Smooth muscle cell (in vitro differentiated cells): ENCODE measurements at regions not wholly inside any gene's neighbourhood (a gene's known extent, or its start where the extent isn't known, plus 50 kb on each side); places are given as distances from the start of the nearest gene placed in this dataset.

Experiments
- DNase-seq: peaks from one replicate; lab custom pipeline; 2025; ENCODE audit not compliant: unreplicated experiment; lab: John Stamatoyannopoulos, UW
- H2AFZ ChIP-seq: fragments of 200-600 bp; sonication (generic); 2 replicates; pipeline ENCODE4 v1.6.0; 2016; ENCODE audit warnings: antibody characterized with exemption, low read depth, mild to moderate bottlenecking
- H3F3A ChIP-seq: fragments of 200-600 bp; sonication (generic); 2 replicates; pipeline ENCODE4 v1.6.0; 2017; ENCODE audit warnings: antibody characterized with exemption, low read depth
- H3K27ac ChIP-seq: fragments of 200-600 bp; sonication (generic); 2 replicates; pipeline ENCODE4 v1.5.1; 2016; ENCODE audit warnings: low read depth, mild to moderate bottlenecking
- H3K27me3 ChIP-seq: fragments of 200-600 bp; sonication (generic); 2 replicates; pipeline ENCODE4 v1.6.1; 2016; ENCODE audit warnings: low read depth, mild to moderate bottlenecking
- H3K36me3 ChIP-seq: fragments of 200-600 bp; sonication (generic); 2 replicates; pipeline ENCODE4 v1.5.1; 2016; ENCODE audit warnings: low read depth
- H3K4me1 ChIP-seq: fragments of 200-600 bp; sonication (generic); 2 replicates; pipeline ENCODE4 v1.5.1; 2016; ENCODE audit warnings: low read depth
- H3K4me2 ChIP-seq: fragments of 200-600 bp; sonication (generic); 2 replicates; pipeline ENCODE4 v1.6.0; 2016; ENCODE audit warnings: mild to moderate bottlenecking
- H3K4me3 ChIP-seq: fragments of 200-600 bp; sonication (generic); 2 replicates; pipeline ENCODE4 v1.5.1; 2016; ENCODE audit warnings: mild to moderate bottlenecking
- H3K79me2 ChIP-seq: fragments of 200-600 bp; sonication (generic); 2 replicates; pipeline ENCODE4 v1.6.0; 2016; ENCODE audit warnings: low read depth, mild to moderate bottlenecking
- H3K9ac ChIP-seq: fragments of 200-600 bp; sonication (generic); 2 replicates; pipeline ENCODE4 v1.6.0; 2016; ENCODE audit warnings: low read depth
- H3K9me3 ChIP-seq: fragments of 200-600 bp; sonication (generic); replicated peaks from 2 replicates; pipeline ENCODE4 v1.5.1; 2016; ENCODE audit warnings: low read depth
- H4K20me1 ChIP-seq: fragments of 200-600 bp; sonication (generic); 2 replicates; pipeline ENCODE4 v1.6.0; 2016; ENCODE audit warnings: low read depth
- WGBS: methylation state at CpG from one replicate; pipeline ENCODE4 v1.1.7; 2016; ENCODE audit warnings: low lambda C conversion rate; 5-methylcytosine and 5-hydroxymethylcytosine counted together
- TF ChIP-seq, protein P1 (sequence below): fragments of 200-600 bp; sonication (generic); IDR thresholded peaks from 2 replicates; pipeline ENCODE4 v1.5.1; 2017; ENCODE audit warnings: borderline replicate concordance, mild to moderate bottlenecking, antibody characterized with exemption; ENCODE audit not compliant: insufficient read depth, poor library complexity, severe bottlenecking

DNA sequence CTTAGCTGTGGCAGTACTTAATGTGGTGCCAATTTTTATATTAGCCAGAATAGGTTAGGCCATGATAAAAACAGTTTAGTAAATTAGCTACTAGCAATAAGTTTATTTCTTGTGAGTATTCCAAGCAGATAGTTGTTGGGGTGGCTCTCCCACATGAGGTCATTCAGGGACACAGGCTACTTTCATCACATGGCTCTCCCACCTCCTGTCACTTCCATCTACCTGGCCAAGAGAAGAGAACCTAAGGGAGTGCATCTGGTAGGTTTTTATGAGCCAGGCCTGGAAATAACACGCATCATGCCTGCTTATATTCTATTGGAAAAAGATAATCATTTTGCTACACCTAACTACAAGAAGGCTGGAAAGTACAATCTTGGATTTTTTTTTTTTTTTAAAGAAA lies 161.4 kb upstream of the CCNH start:
- Histone ChIP-seq H4K20me1 (no peaks in the 10 kb centered on the region), H3K4me1 (no peaks in the 10 kb centered on the region), H3K27me3 (no peaks in the 10 kb centered on the region), H3K27ac (no peak overlapping the region), H3K36me3 (no peaks in the 10 kb centered on the region), H3K9ac (no peak overlapping the region), H3F3A (no peaks in the 10 kb centered on the region), H3K4me3 (no peak overlapping the region), H2AFZ (no peak overlapping the region), H3K4me2 (no peak overlapping the region), H3K9me3 (no peaks in the 10 kb centered on the region), H3K79me2 (no peaks in the 10 kb centered on the region)
- 97% methylated on average over 1 of the region's 1 CpG for WGBS
- DNase-seq = no peak
- TF ChIP-seq, protein P1, sequence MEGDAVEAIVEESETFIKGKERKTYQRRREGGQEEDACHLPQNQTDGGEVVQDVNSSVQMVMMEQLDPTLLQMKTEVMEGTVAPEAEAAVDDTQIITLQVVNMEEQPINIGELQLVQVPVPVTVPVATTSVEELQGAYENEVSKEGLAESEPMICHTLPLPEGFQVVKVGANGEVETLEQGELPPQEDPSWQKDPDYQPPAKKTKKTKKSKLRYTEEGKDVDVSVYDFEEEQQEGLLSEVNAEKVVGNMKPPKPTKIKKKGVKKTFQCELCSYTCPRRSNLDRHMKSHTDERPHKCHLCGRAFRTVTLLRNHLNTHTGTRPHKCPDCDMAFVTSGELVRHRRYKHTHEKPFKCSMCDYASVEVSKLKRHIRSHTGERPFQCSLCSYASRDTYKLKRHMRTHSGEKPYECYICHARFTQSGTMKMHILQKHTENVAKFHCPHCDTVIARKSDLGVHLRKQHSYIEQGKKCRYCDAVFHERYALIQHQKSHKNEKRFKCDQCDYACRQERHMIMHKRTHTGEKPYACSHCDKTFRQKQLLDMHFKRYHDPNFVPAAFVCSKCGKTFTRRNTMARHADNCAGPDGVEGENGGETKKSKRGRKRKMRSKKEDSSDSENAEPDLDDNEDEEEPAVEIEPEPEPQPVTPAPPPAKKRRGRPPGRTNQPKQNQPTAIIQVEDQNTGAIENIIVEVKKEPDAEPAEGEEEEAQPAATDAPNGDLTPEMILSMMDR = no peak

DNA sequence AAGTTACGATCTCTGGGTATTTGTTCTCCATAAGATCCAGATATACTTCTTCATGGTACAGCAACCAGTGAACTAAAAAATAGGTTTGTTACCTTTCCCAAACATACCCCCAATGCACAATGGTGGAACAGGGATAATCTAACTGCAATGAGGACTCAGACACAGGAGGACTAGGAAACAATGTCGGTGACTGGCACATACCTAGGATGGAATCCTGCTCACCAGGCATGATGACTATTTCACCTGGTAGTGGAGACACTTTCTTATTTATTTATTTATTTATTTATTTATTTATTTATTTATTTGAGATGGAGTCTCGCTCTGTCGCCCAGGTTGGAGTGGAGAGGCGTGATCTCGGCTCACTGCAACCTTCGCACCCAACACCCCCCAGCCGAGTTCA lies 159.9 kb upstream of the CCNH start:
- Histone ChIP-seq H3K4me3 (no peak overlapping the region), H3F3A (no peaks in the 10 kb centered on the region), H2AFZ (no peak overlapping the region), H3K27me3 (no peaks in the 10 kb centered on the region), H3K9me3 (no peaks in the 10 kb centered on the region), H3K36me3 (no peaks in the 10 kb centered on the region), H4K20me1 (no peaks in the 10 kb centered on the region), H3K27ac (no peak overlapping the region), H3K9ac (no peak overlapping the region), H3K79me2 (no peaks in the 10 kb centered on the region), H3K4me1 (no peaks in the 10 kb centered on the region), H3K4me2 (no peak overlapping the region)
- no peak for DNase-seq
- 97% methylated on average over 8 of the region's 8 CpGs for WGBS
- TF ChIP-seq, protein P1 = no peak

DNA sequence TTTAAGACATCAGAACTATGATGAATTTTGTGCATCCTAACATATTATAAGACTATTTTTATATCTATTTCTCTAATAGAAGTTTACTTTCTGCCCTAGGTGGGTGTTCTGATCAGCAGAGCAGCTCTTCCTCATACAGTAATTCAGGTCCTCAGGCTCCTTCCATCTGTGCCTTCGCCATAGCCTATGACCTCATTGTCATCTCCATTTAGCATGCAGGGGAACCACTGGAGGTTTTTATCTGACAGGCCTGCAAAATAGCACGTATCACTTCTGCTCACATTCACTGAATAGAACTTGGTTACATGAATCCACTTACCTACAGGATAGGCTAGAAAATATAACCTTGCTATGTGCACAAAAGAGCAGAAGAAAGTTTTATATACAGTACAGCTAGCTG lies 159.4 kb upstream of the CCNH start:
- TF ChIP-seq, protein P1 = no peak

DNA sequence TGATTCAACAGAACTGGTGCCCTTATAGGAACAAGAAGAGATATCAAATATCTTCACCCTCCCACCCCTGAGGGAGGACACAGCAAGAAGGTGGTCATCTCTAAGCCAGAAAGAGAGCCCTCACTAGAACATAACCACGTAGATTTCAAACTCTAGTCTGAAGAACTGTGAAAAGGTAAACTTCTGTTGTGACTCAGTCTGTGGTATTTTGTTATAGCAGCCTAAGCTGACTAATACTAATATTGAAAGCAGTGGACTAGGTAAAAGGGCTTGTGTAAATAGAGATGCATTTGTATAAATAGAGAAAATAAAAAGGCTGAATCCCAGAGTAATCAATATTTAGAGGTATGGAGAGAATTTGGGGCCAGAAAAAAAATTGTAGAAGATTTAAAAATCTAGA lies 157.6 kb upstream of the CCNH start:
- H3K4me1 ChIP-seq = no peaks in the 10 kb centered on the region
- no peaks in the 10 kb centered on the region for H3F3A ChIP-seq
- H4K20me1 ChIP-seq = no peaks in the 10 kb centered on the region
- H3K4me3 ChIP-seq = no peak overlapping the region
- H3K4me2 ChIP-seq = no peak overlapping the region
- H3K36me3 ChIP-seq = no peaks in the 10 kb centered on the region
- no peak for DNase-seq
- no peak overlapping the region for H3K9ac ChIP-seq
- 77% methylated on average over 1 of the region's 1 CpG for WGBS
- H3K27ac ChIP-seq = no peak overlapping the region
- no peaks in the 10 kb centered on the region for H3K9me3 ChIP-seq
- no peaks in the 10 kb centered on the region for H3K27me3 ChIP-seq
- H3K79me2 ChIP-seq = no peaks in the 10 kb centered on the region
- TF ChIP-seq, protein P1 = no peak
- no peak overlapping the region for H2AFZ ChIP-seq

More for the DNA sequence above, 159.4 kb upstream of the CCNH start:
- no peaks in the 10 kb centered on the region for H3K79me2 ChIP-seq
- no peaks in the 10 kb centered on the region for H3K9me3 ChIP-seq
- no peaks in the 10 kb centered on the region for H3K36me3 ChIP-seq
- no peaks in the 10 kb centered on the region for H3F3A ChIP-seq
- H4K20me1 ChIP-seq = no peaks in the 10 kb centered on the region
- H3K9ac ChIP-seq = no peak overlapping the region
- H3K27me3 ChIP-seq = no peaks in the 10 kb centered on the region
- no peak overlapping the region for H3K4me2 ChIP-seq
- H3K4me3 ChIP-seq = no peak overlapping the region
- 67% methylated on average over 2 of the region's 2 CpGs for WGBS
- no peak overlapping the region for H2AFZ ChIP-seq
- no peaks in the 10 kb centered on the region for H3K4me1 ChIP-seq
- H3K27ac ChIP-seq = no peak overlapping the region
- no peak for DNase-seq
